AML-193 (cell line): ENCODE measurements at regions not wholly inside any gene's neighbourhood (a gene's known extent, or its start where the extent isn't known, plus 50 kb on each side); places are given as distances from the start of the nearest gene placed in this dataset.
"Not testable (repeated sequence)": the region's sequence is repeated elsewhere in the genome, so short reads cannot be mapped to it uniquely, and the experiment has no call there.

Experiments used
- DNase-seq, 2 experiments: peaks; one replicate each; lab custom pipeline; 2025; lab: John Stamatoyannopoulos, UW

- no peak for DNase-seq
Observed at GRCh38 chr12:88833641-88834116, 253.4 kb upstream of the KITLG start.

DNA sequence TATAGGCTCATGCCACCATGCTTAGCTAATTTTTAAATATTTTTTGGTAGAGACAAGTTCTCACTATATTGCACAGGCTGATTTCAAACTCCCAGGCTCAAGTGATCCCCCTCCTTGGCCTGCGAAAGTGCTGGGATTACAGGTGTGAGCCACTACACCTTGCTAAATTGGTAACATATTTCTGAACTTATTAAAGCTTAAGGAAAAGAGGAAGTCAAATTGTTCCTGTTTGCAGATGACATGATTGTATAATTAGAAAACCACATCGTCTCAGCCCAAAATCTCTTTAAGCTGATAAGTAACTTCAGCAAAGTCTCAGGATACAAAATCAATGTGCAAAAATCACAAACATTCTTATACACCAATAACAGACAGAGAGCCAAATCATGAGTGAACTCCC is 248.3 kb upstream of the KITLG start:
- not testable (repeated sequence) for DNase-seq

DNA sequence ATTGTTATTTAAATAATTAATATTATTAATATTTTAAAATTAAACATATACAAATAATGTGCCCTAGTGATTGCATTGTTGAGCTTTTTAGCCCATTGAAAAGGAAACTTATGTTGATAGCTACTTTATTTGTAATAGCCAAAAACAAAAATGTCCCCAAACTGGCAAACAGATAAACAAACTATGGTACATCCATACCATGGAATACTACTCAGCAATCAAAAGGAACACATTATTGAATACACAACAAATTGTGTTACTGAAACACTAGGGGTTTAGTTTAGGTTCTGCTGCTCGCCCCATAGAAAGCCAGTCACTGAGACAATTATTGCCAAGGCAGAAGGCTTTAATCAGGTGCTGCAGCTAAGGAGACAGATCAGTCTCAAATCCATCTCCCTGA is 239.7 kb upstream of the KITLG start:
- DNase-seq = no peak

DNA sequence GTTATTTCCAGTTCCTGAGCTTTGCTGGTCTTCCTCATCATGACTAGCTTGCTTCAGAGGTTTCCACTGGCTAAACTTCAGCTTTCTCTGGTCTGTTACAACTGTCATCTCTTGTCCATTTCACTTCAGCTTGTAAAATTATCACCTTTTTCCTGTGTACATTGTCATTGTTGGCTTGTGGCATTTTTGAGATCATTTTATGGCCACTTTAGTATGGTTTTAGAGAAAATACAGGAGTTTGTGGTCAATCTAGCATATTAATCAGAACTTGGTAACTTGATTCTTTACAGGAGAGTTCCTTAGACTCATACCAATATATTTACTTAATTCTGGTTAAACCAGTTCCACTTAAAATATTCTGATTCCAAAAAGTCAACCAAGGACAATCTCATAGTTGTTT is 235.9 kb upstream of the KITLG start:
- DNase-seq = no peak

- DNase-seq = no peak
Observed at GRCh38 chr12:88814779-88815178, 234.5 kb upstream of the KITLG start.

- no peak for DNase-seq
Observed at GRCh38 chr12:88812610-88813009, 232.3 kb upstream of the KITLG start.

- no peak for DNase-seq
Observed at GRCh38 chr12:88810806-88811205, 230.5 kb upstream of the KITLG start.

DNA sequence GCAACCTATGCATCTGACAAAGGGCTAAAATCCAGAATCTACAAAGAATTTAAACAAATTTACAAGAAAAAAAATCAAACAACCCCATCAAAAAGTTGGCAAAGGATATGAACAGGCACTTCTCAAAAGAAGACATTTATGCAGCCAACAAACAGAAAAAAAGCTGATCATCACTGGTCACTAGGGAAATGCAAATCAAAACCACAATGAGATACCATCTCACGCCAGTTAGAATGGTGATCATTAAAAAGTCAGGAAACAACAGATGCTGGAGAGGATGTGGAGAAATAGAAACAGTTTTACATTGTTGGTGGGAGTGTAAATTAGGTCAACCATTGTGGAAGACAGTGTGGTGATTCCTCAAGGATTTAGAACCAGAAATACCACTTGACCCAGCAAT is 229.6 kb upstream of the KITLG start:
- DNase-seq = not testable (repeated sequence)

DNA sequence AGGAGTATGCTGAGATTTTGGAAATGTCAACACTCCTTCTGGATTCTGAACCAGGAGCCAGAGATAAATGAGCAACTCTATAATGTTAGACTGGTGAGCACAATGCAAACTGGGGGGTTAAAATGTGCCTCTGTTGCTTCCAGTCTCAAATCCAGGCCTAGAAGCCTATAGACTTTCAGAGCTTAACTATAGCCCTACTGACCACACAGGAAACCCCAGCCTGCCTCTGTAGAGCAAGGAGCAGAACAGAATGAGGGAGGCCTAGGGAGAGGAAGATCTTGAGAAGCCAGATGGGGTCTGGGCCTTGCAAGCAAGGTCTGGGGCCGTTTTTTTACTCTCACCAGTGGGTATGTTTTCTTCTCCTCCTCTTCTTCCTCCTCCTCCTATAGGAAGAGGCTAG is 225.4 kb upstream of the KITLG start:
- DNase-seq = no peak

- DNase-seq = no peak
Observed at GRCh38 chr12:88805286-88805685, 225.0 kb upstream of the KITLG start.

DNA sequence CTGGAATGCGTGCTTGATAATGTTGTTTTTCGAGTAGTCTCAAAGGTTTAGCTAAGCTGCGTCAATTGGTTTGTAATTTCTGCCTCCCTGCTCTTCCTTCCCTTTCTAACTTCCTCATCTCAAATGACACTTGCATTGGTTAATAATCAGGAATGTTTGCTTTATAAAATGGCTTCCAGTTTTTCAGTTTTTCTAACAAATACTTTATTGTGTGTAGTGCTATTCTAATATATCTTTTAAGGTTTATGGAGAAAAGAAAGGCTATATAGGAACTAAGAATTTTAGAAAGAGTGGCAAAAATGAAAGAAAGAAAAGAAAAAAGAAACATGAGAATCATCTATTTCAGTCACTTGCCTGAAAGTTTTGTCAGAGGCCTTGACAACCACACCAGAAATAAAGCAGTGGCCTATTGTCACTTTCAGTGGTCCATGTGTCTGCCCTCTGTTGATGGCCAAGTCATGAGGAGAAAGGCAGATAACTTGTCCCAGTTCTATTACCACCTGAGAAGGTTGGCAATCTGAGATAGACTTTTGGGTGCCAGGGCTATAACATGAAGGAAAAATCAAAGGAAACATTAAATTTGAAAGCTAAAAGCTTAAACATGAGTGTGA is 221.9 kb upstream of the KITLG start:
- DNase-seq = no peak

GRCh38 chr12:88801227-88802095 is 221.2 kb upstream of the KITLG start:
- no peak for DNase-seq

DNA sequence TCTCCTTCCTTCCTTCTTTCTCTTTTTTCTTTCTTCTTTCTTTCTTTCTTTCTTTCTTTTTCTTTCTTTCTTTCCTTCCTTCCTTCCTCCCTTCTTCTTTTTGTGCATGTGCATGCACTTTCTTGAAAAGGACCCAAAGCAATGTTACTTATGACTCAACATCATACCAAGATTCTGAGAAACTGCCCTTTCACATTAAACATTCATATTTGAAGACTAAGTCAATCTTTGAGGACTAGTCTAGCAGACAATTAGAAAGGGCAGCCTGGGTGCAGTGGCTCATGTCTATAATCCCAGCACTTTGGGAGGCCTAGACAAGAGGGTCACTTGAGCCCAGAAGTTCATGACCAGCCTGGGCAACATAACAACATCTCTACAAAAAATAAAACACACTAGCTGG is 212.8 kb upstream of the KITLG start:
- no peak for DNase-seq

GRCh38 chr12:88790231-88790630 is 210.0 kb upstream of the KITLG start:
- DNase-seq = no peak

DNA sequence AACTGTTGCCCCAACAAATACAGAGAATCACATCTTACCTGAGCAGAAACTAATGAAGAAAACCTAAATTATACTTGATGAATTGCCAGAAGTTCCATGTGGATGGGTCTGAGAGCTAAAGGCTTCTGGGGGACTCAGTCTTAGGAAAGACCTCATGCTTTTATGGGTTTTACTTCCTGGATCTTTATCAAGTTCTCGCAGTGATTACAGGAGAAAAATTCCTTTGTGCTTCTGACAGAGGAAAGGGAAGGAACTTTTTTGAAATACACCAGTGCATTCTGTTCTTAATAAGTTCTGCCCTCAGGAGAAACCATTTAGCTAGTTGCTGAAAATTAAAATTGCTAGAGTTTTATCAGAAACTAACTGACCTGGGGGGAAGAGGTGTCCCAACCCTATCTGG is 203.9 kb upstream of the KITLG start:
- no peak for DNase-seq

- no peak for DNase-seq
Observed at GRCh38 chr12:88782351-88782750, 202.1 kb upstream of the KITLG start.

- no peak for DNase-seq
Observed at GRCh38 chr12:88781909-88782308, 201.6 kb upstream of the KITLG start.

DNA sequence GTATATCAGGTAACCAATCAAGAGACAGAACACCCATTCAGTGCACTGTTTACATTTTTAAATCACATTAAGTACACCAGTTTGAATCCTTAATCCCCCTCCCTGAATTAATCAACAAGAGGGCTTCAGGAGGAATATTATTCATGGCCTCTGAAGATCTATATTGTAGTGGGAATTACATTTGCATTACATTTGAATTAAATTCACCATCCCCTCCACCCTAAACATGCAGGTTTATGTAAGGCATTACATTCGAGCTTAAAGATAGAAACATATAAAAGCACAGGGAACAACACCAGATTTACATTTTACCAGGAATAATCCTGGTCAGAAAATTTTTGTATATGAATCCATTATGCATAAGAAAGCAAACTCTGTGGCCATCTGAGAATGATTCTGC is 197.8 kb upstream of the KITLG start:
- no peak for DNase-seq

GRCh38 chr12:88775742-88776151 is 195.5 kb upstream of the KITLG start:
- DNase-seq = no peak

DNA sequence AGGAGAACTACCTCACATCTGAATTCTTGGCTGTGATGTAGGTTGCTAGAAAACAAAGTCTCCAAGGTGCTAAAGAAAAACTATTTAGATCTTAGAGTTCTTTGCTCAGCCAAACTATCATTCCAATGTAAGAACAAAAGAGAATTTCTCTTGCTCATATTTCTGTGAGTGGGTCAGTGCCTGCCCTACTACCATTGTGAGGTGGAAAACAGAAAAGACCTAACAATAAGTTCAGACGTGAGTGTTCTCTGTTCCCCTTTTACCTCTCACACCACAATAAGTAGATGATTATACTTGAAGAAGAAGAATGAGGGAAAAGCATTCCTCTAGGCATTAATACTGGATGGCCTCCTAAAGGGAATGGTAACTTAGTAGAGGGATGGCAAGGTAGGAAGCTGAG is 187.4 kb upstream of the KITLG start:
- DNase-seq = no peak

DNA sequence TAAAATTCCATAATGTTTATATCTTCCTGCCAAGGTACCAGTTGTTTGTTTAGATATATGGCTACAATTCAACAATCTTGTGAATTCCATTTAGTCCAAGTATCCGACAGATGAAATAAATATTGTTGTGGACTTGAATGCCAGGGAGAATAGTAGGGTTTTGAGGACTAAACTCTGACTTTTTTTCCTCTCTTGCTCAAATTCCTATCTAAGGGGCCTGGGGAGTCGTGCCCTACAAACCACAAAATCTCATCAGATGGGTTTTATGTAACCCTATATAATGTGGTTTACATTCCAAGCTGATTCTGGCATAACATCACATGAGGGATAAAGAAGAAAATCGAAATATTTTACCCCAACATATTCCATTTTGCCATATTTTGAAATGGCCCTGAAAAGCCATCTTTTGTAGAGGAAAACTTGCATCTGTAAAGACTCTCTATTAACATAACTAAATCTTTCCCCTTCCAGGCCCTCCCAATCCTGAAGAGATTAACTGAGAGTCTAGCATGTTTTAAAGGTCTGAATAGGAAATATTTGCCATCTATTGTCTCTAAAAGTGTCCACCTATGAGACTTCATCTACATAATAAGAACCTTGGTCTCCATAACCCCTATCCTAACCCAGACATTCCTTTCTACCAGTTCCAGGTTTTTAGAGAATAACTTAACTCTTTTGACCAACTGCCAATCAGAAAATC is 184.7 kb upstream of the KITLG start:
- DNase-seq = no peak

DNA sequence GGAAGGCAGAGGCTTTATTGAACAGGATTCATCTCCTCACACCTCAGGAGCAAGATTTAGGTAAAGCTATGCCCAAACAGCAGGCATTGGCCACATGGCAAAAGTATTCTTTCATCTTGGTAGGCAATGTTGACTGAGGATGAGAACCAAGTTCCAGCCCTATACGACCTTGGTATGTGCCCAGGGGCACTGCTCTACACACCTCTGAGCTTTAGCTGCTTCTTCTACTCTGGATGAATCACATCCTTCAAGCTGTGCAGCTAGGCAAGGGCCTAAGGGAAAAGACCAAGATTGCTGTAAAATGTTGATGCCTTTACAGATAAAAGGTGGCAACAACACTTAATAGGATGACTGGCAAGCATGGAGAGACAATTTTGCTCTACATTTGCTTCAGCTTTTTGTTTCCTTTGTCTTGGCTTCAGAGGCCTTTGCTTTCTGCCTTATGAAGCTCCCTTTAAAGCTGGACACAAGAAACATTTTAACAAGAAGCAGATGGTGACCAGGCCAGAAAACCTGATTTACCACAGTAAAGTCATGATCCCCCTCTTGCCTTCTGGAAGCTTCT is 183.3 kb upstream of the KITLG start:
- DNase-seq = no peak

DNA sequence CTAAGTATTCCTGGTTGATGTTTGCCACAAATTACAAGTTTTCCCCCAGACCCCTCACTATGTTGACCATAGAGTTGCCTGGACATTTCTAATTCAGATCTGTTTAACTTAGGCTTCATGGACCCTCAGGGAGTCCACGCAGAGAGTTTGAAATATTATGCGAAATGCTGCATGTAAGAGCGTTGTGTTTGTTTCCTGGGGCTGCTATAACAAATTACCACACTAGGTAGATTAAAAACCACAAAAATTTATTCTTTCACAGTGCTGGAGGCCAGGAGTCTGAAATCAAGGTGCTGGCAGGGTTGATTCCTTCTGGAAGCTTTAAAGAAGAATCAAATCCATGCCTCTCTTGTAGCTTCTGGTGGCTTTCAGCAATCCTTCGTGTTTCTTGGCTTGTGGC is 177.9 kb upstream of the KITLG start:
- no peak for DNase-seq
